Panc1 (cell line): ENCODE measurements at regions not wholly inside any gene's neighbourhood (a gene's known extent, or its start where the extent isn't known, plus 50 kb on each side); places are given as distances from the start of the nearest gene placed in this dataset.

Experiments
- CTCF ChIP-seq: fragments of 450-650 bp; IDR thresholded peaks from 2 replicates; pipeline ENCODE4 v1.5.1; 2017; ENCODE audit warnings: mild to moderate bottlenecking
- POLR2AphosphoS5 ChIP-seq: IDR thresholded peaks from 2 replicates; pipeline ENCODE4 v1.6.1; 2012; ENCODE audit warnings: mild to moderate bottlenecking, low read depth, low read length, moderate library complexity
- REST ChIP-seq, 2 experiments: IDR thresholded peaks; 2 replicates each; pipeline ENCODE4 v1.6.1; 2011 to 2012; ENCODE audit warnings: low read depth in 2 of 2, control low read depth in 1 of 2, low read length in 1 of 2, mild to moderate bottlenecking in 1 of 2, moderate library complexity in 1 of 2; ENCODE audit not compliant: insufficient read depth in 1 of 2
- TCF7L2 ChIP-seq: IDR thresholded peaks from 2 replicates; pipeline ENCODE4 v1.6.1; 2011; ENCODE audit warnings: mild to moderate bottlenecking, low read depth, low read length, inconsistent platforms

GRCh38 chr9:82783045-82783444, 279.9 kb downstream of the RASEF start:
- TF ChIP-seq CTCF (no peak), POLR2AphosphoS5 (no peak), REST (IDR thresholded peaks at IDR 0.05; ENCODE audit: insufficient read depth in 1 of 2, low read depth in 2 of 2, low read length in 1 of 2) (no peak), TCF7L2 (no peak)
